G401 (cell line): ENCODE measurements at regions not wholly inside any gene's neighbourhood (a gene's known extent, or its start where the extent isn't known, plus 50 kb on each side); places are given as distances from the start of the nearest gene placed in this dataset.
"Not testable (repeated sequence)": the region's sequence is repeated elsewhere in the genome, so short reads cannot be mapped to it uniquely, and the experiment has no call there.

Experiments
- DNase-seq: peaks from one replicate; pipeline ENCODE4 v3.0.0-alpha.2; 2015; ENCODE audit warnings: low spot score
- in situ Hi-C: cut with HindIII; loops from 2 replicates; pipeline ENCODE4 v1.10.0; 2016; ENCODE audit warnings: low sequenced_read_pairs, mixed read lengths

DNA sequence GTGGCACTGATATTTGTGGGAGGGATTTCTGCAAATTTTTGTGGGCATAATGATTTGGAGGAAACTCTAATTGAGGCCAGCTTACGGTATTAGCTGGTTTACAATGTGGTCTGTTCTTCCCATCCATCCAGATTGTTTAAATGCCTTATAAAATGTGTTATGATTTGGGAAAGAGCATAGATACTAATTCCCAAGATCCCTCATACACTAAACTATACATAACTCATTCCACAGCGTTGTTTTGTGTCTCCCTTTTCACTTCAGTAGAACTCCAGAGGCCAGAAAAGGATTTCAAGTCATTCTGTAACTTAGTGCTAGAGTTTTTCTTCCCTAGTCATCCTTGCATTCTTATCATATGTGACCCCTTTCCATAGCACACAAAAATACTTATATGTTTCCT is 292.6 kb upstream of the NT5E start:
- in situ Hi-C loops, result no loop called here
- no peak for DNase-seq

DNA sequence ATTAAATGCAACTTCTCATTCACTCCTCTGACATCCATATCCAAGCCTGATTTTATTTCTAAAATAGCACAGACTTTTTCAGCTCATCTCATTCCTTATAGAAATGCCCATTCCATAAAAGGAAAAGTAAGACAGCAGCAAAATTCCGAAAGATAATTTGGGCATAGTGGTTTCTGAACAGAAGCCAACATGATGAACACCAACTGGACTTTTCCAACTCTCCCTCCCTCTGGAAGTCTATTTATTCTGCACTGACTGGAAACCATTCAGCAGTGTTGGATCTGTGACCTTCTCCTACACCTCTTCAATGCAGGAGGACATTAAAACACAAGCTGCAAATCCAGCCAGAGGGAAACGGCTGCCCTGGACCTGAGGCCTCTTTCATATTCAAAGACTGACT is 306.2 kb upstream of the NT5E start:
- no peak for DNase-seq
- in situ Hi-C loops, result no loop called here

DNA sequence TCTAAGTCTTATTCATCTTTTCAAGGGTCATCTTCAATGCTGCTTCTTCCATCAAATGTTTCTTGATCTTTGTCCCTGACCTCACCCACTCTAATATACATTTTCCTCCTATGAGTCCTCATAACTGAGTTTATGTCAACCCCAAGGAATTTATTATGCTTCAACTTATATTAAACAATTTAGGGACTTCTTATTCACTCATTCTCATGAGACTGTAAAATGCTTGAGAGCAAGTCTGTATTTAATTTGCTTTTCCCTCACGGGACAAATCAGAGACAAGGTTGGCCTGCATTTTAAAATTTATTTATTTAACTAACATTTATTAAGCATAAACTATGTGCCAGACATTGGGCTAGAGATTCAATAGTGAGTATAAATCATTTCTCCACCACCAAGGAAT is 312.0 kb upstream of the NT5E start:
- no peak for DNase-seq
- in situ Hi-C loops, result no loop called here

DNA sequence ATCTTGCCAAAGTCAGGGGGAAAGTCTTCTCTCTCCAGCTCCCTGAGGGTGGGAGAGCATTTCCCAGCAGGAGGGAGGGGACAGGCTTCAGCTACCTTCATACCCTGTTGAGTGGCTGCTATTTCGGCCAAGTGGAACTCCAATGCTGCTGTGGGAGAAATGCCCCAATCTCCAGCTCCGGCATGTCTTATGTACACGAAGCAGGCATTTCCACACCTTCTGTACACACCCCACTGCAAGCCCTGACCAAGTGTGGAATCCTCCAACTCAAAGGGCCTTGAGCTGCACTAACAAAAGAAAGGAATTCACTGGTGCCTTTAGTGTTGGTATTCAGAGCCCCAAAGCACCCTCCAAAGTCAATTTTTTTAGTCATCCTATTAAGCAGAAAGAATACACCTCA is 313.6 kb upstream of the NT5E start:
- no peak for DNase-seq
- in situ Hi-C loops, result no loop called here

DNA sequence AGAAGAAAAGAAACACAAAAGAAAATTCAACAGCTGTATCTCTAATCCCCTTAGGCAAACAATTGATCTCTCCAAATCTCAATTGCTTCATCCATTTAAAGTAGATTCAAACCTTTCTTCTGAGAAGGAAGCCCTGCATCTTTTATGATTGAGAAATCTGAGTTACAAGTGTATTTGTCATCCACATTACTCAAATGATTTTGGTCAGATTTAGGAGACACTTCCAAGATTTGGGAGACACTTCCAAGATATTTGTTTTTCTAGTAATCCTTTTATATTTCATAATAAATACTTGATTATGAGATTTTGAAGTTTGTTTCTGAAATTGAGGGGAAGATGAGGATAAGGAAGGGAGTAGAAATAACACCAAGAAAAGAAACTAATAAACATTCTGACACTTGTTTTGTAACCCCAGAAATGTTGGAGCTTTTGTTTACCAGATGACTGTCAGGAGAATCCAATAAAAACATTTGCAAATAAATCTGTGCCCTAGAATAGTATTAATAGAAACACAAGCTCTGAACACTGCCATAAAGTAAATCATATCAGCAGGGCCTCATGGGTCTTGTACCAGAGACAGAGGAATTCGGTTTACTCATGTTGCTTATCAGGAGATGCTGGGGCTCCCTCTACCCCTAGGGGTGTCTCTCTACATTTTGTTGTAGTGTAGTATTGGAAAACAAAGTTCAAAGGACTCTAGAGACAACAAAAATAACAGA is 314.3 kb upstream of the NT5E start:
- in situ Hi-C loops, result no loop called here

DNA sequence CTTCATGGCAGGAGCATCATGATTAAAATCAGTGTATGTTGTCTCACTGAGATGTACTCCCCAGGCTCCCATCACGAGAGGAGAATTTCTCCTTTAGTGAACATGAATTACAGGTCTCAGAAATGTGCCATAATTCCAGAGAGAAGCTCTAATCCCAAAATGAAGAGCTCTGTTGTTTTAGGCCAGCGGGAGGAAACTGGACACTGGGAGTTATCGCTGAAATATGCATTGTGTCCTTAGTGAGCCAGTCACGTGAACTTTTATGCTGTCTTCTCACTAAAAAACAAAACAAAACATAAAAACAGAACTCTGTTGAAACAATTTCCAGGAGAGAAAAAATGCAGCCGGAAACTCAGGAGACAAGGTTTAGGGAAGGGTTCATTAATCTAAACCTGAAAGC is 315.7 kb upstream of the NT5E start:
- in situ Hi-C loops, result no loop called here
- no peak for DNase-seq

More for the DNA sequence above, 314.3 kb upstream of the NT5E start:
- no peak for DNase-seq

DNA sequence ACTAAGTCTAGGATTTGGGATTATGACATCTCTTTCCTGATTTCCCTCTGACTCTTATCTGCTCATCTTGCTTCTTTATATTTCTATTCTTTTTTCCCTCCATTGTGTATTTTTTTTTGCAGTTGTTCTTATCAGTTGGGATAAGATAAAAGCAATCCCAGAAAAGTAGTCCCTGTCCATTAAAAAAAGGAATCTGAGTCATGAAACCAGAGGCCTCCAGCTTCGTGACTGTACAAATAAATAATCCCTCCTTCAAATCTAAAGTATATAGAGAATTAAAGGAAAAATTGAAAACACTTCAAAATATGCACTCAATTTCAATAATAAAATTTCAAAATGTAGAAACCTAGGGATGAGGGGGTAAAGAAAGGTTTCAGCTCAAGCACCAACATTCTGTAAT is 317.8 kb upstream of the NT5E start:
- in situ Hi-C loops, result no loop called here
- no peak for DNase-seq

DNA sequence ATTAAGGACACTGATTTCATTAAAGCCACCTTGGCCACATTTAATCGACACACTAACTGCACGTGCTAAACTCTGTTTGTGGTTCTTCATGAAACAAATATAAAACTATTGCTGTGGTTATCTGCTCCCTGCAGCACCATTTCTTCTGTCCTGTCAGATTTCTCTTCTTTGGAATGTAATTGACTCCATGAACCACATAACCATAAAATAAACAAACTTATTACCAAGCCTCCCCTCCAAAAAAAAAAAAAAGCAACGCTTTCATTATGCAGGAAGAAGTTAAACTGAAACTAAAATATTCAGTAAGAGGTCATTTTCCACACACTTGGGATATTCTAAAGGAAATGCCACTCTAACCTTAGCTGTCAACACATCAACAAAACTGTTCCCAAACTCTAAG is 319.1 kb upstream of the NT5E start:
- no peak for DNase-seq
- in situ Hi-C loops, result no loop called here

DNA sequence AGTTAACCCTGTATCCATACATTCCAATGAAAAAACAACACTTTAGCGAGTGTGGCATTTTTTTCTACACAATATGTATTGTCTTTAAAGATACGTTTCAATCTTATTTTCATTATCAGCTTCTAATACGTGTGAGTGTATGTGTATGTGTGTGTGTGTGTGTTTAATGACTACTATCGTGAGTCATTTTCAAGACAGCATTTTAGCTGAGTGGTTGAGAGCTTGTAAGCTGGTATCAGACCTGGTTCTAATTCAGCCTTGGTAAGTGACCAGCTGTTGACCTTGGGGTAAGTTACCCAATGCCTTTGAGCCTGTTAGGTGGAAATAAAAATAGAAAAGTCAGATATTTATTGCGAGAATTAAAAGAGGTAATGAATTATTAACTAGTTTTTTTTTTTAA is 320.0 kb upstream of the NT5E start:
- in situ Hi-C loops, result no loop called here
- no peak for DNase-seq

DNA sequence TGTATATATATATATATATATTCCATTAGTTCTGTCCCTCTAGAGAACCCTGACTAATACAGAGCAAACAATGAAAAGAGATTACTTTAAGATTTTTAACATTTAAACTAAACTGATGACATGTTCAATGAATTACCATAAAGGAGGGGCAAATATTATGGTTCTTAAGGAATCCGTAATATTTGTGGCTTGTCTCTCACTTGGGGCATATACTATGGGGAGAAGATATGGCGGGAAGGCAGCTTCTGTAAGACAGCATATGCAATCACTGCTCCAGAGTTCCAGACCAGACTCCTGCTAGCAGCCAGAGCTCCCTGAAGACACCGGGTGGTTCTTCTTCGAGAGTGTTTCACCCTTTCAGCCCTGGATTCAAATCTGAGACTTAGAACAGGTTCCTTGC is 321.1 kb upstream of the NT5E start:
- in situ Hi-C loops, result no loop called here

DNA sequence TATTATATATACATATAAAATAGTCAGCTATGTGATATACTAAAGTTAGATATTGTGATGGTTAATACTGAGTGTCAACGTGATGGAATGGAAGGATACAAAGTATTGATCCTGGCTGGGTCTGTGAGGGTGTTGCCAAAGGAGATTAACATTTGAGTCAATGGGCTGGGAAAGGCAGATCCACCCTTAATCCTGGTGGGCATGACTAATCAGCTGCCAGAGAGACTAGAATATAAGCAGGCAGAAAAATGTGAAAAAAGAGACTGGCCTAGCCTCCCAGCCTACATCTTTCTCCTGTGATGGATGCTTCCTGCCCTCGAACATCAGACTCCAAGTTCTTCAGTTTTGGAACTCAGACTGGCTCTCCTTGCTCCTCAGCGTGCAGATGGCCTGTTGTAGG is 321.6 kb upstream of the NT5E start:
- DNase-seq, in situ Hi-C loops: not testable (repeated sequence)

More for the DNA sequence above, 321.1 kb upstream of the NT5E start:
- no peak for DNase-seq

DNA sequence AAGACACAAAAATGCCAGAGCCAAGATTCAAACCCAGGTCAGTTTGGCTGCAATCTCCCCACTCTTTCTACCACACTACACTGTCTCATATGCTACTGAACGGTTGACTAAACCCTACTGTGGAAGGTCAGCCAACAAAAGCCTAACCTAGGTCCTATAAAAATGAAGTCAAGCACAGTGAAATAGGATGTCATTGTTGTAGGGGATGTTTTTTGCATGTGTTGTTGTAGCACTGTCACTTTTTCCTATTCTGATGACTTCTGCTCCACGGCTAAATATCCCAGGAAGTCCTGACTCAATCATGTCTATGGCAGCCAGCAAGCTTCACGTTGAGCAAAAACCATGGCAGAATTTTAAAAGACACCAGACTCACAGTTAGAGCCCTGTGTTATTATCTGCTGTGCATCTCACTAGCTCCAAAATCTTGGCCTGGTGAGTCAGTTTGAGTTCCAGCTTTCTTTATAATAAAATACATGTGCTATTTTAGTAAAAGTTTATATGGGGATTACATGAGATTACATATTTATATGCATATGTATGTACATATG is 322.1 kb upstream of the NT5E start:
- DNase-seq, result no peak
- in situ Hi-C loops, result no loop called here

DNA sequence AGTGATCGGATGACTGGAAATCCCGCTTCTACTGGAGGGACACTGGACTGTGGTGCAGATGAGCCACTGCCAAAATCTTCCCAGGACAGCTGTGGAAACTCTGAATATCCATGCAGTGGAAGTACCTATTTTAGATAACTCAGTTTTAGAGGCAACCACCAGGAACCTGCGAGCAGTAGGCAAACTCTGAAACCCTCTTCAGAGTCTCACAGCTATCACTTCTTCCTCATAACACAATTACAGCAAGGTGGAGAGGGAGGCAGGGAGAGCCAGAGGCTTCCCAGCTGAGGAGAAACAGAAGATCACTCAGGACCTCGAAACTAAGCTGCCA is 322.8 kb upstream of the NT5E start:
- in situ Hi-C loops, result no loop called here
- DNase-seq, result no peak

DNA sequence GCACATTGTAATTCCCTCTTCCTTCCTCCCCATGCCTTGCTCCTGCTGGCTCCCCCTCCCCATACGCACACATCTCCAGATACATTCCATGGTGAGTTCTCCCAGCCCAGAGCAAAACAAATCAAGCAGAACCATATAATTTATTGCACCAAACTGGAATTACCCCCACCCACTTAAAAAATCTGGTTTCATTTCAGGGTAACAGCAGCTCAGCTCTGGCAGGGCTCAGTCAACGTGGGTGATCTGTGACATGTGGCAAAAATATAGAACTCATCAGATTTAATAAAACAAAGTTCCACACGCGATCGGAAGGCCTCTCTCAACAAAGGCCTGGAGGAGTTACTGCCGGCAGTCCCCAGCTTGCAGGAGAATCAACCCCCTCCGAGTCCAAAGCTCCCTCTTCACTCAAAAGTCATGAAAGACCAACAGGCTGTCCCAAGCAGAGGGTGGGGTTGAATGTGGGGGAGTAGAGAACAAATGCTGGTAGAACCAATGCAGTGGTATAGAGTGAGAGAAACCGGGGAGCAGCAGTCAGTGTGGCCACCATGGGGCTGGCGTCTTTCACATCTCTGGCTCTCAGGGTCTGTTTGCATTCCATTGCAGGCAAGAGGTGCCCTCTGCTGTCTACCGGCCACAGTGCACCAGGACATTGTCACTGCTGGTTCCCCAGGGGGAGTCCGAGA is 323.3 kb upstream of the NT5E start:
- DNase-seq, result peak; percentile 5
- in situ Hi-C loops, result no loop called here

DNA sequence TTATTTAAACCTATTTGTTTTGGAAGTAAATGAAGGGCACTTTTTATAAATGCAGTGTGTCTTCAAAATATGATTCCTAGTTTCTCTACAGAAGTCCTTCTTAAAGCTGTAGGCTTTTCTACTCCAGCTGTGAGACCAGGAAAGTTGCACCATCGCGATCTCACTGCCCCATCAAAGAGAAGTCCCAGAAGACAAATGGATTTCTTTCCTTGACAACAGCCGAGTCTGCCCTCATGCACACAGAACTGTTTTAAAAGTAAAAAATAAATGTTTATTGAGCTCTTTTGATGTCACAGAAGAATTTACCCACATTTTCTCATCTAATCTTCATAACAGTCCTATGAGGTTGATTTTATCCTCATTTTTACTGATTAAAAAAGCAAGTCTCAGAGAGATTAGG is 324.4 kb upstream of the NT5E start:
- DNase-seq, result no peak
- in situ Hi-C loops, result no loop called here

DNA sequence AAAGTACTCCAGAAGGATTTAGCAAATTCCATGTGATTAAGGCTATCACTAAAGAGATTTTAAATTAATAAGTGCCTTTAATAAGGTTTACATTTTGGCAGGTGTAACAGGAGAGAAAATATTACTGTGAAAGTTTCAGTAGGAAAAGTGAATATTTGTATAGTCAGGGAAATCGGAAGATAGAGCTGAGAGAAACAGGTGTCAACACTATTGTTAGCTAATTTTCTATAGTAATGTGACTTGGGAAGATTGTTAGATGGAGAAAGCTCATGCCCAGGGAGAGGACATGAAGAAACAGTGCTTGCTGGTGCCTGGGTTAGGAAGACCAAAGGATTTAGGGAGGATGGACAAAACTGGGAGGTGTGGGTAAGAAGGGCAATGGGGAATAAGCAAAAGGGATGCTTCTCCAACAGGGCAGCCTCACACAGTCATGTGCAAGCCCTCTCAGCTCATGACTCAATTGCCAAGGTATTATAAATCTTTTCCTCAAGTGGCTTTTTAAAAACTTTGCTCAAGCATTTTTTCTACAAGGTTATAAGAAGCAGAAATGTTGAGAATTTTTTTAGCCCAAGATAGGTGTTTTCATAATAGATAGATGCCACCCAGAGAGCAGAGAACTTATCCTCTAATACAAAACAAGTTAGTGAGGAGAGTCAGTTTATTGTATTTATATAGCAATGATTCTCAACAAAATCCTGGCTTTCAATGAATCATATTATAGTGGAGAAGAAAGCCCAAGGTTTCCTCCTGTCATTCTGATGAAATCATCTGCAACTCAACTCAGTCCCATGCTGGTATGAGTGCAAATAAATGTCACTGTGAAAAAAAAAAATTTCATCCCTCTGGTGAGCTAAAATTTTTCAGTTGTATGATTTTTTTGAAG is 325.2 kb upstream of the NT5E start:
- DNase-seq, result no peak
- in situ Hi-C loops, result no loop called here

DNA sequence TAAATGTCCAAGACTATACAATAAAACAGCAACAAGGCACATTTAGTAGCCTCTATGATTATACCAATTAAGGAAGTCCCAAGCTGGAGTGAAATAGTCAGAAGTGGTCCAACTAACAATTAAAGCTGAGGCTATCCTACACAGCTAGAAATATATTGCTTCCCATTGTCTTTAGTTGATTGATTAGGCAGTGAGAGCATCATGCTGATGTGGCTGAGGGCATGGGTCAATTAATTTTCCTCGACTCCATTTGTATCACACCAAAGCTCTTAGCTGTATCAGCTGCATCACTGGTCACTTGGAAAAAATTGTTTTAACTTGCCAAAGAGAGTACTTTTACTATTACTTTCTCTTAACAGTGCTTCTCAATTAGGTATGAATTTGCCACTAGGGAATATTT is 328.7 kb upstream of the NT5E start:
- DNase-seq, result no peak
- in situ Hi-C loops, result no loop called here

DNA sequence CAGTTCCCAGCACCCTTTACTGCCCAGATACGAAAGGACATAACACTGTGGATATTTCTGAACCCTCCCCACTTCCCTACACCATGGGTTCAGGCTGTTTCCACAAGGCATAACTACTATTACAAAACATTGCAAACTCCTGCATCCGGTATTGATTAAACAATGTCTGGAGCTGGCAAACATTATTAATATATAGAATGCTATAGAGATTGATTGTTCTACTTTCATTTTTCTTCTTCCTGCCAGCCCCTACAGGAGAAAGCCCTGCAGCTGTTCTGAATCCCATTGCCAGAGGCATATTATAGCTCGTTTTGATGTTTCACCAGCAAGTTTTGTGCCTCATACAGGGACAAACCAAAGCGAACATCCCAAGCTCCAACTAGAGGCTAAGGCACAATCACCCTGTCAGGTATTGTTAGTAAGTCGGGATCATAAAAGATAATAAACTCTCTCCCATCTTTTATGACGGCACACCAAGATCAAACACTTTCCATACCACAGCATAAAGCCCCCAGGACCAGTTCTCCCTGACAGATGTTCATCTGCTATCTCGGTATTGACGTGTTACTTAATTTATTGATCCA is 331.1 kb upstream of the NT5E start:
- DNase-seq, result no peak
- in situ Hi-C loops, result no loop called here

DNA sequence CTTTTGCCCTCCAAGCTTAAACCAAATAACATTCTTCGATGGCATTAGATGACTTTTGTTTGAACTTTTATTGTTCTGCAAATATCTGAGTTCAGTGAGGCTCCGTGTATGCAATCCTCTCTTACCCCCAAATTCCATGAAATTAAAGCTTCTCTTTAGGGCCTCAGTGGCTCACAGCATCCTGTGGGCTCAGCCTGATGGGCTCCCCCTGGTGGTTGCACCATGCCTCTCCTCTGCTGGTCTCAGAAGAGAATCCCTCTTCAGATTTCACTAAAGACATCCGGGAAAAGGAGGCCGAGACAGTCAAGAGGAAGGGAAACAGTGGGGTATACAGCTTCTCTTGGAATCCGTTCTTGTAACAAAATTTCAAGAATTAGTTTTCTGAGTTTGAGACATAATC is 331.6 kb upstream of the NT5E start:
- in situ Hi-C loops, result no loop called here
- no peak for DNase-seq

DNA sequence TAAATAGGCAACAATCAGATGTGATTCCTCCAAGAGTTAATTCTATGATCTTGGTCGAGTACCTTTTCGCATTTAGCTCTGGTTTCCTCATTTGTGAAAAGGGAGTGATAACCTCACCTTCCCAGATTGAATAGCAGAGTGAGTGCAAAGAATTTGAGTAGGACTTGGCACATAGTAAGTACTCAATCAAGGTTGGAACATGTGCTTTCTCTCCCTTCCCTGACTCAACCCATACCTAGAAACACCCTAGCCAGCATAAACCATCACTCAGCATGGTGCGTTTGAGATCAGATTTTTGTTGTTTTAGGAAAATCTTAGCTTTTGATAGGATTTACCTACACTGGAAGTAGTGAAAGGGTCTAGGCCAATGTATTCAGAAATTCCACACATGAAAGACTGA is 333.4 kb upstream of the NT5E start:
- DNase-seq, result no peak

More for the DNA sequence above, 333.4 kb upstream of the NT5E start:
- in situ Hi-C loops, result no loop called here
